ENCODE measurements at regions not wholly inside any gene's neighbourhood (a gene's known extent, or its start where the extent isn't known, plus 50 kb on each side); places are given as distances from the start of the nearest gene placed in this dataset.

GRCh38 chr9:129382281-129383018 is 204.4 kb upstream of the IER5L start:
- TF ChIP-seq, protein P1, sequence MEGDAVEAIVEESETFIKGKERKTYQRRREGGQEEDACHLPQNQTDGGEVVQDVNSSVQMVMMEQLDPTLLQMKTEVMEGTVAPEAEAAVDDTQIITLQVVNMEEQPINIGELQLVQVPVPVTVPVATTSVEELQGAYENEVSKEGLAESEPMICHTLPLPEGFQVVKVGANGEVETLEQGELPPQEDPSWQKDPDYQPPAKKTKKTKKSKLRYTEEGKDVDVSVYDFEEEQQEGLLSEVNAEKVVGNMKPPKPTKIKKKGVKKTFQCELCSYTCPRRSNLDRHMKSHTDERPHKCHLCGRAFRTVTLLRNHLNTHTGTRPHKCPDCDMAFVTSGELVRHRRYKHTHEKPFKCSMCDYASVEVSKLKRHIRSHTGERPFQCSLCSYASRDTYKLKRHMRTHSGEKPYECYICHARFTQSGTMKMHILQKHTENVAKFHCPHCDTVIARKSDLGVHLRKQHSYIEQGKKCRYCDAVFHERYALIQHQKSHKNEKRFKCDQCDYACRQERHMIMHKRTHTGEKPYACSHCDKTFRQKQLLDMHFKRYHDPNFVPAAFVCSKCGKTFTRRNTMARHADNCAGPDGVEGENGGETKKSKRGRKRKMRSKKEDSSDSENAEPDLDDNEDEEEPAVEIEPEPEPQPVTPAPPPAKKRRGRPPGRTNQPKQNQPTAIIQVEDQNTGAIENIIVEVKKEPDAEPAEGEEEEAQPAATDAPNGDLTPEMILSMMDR (conservative IDR thresholded peaks at IDR 0.05; ENCODE audit: low read depth, low read length), result no peak
- TF ChIP-seq EZH2 (IDR thresholded peaks at IDR 0.05; ENCODE audit: low read length, unreplicated experiment) (no peak), EZH2phosphoT487 (IDR thresholded peaks at IDR 0.05; ENCODE audit: borderline replicate concordance, low read length) (no peak)

Data from PC-3 (cell line).